ENCODE measurements at regions not wholly inside any gene's neighbourhood (a gene's known extent, or its start where the extent isn't known, plus 50 kb on each side); places are given as distances from the start of the nearest gene placed in this dataset.
A peak's percentile ranks its signal among the peaks of the same experiment; 100 is the strongest.

GRCh38 chr2:59093571-59093970, 852.4 kb upstream of the FANCL start:
- DNase-seq: no peak

DNA sequence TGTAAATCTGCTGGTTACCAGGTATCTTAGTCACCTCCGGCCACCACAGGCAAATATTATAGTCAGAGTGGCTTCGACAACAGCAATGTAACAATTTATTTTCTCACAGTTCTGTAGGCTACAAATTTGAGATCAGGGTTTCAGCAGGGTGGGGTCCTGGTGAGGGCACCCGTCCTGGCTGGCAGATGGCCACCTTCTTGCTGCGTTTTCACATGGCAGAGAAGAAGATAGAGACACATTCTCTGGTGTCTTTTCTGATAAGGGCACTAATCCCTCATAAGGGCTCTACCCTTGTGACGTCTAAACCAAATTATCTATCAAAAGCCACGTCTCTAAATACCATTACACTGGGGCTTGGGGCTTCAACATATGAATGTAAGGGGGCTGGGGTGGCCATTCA, 843.2 kb upstream of the FANCL start:
- no peak for DNase-seq

GRCh38 chr2:59083075-59083828, 842.1 kb upstream of the FANCL start:
- no peak for DNase-seq

DNA sequence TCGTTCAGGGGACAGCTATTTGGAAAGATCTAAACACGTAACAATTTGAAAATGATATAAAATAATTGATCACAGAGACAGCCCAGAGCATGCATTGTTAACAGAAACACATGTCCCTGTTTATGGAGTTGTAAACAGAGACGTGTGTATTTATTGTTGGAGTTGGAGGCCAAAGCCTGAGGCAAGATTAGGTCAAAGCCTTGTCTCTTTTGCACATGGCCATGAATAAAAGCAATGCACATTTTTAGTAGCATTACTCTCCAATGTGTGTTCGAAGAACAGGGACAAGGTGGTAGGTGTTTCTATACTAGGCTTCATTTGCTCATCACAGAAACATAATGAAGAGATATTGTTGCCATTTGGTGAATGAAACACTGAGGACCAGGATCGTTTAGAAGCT, 841.5 kb upstream of the FANCL start:
- DNase-seq: no peak

- no peak for DNase-seq
Measured at GRCh38 chr2:59080451-59081181, 839.5 kb upstream of the FANCL start.

- DNase-seq: no peak
Measured at GRCh38 chr2:59077981-59078531, 836.9 kb upstream of the FANCL start.

GRCh38 chr2:59077026-59077725, 836.1 kb upstream of the FANCL start:
- DNase-seq: no peak

DNA sequence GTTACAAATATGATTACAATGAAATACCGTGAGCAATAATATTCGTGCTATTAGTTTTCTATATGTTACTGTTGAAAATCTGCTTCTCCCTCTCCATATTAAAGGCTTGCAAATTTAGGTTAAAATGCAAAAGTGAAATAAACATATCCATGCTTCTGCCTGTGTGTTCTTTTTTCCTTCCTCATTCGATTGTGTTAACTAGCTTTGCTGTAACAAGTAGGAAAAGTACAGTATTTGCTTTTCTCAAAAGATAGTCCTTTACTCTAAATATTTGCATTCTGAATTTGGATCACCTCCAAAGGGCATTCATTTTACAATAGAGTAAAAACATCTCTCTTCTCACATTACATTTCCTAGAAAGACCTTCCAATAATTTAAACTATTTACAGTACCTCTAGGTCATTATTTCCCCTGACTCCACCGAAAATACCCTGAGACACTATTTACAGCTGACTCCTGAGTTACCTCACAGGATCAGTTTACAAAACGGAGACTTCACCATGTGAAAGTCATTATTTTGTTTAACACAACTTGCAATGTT, 835.0 kb upstream of the FANCL start:
- DNase-seq: peak; percentile 42

- no peak for DNase-seq
Measured at GRCh38 chr2:59074071-59074470, 832.9 kb upstream of the FANCL start.

- DNase-seq: no peak
Measured at GRCh38 chr2:59073286-59073685, 832.2 kb upstream of the FANCL start.

DNA sequence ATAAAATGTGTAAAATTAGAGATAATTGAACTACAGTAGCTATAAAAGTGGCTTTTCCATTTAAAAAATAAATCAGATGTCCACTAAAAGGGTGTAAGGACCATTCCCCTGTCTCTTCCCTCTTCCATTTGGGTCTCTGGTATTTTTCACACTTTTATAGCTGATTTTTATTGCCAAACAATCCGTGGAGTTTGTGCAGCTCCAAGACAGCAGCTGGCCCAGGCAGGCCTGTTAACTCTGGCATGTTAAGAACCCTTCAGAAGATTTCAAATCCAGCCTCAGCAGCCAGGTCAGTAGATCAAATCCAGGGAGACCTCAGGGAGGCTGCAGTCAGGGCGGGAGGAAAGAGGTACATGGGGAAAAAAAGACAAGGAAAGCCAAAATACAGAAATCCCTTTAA, 827.1 kb upstream of the FANCL start:
- DNase-seq: no peak

DNA sequence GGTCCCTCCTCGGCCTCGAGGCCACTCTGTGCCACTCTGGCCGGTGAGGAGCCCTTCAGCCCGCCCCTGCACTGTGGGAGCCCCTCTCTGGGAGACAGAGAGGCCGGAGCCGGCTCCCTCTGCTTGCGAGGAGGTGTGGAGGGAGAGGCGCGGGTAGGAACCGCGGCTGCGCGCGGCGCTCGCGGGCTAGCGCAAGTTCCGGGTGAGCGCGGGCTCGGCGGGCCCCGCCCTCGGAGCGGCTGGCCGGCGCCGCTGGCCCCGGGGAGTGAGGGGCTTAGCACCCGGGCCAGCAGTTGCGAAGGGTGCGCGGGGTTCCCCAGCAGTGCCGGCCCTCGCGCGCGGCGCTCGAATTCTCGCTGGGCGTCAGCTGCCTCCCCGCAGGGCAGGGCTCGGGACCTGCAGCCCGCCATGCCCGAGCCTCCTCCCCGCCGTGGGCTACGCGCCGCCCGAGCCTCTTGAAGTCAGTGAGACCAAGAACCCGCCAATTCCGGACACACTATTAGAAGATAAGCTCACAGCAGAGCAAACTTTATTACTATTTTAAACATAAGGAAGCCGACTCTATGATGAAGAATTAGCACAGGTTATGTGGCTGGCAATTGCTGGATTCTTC, 825.8 kb upstream of the FANCL start:
- no peak for DNase-seq

DNA sequence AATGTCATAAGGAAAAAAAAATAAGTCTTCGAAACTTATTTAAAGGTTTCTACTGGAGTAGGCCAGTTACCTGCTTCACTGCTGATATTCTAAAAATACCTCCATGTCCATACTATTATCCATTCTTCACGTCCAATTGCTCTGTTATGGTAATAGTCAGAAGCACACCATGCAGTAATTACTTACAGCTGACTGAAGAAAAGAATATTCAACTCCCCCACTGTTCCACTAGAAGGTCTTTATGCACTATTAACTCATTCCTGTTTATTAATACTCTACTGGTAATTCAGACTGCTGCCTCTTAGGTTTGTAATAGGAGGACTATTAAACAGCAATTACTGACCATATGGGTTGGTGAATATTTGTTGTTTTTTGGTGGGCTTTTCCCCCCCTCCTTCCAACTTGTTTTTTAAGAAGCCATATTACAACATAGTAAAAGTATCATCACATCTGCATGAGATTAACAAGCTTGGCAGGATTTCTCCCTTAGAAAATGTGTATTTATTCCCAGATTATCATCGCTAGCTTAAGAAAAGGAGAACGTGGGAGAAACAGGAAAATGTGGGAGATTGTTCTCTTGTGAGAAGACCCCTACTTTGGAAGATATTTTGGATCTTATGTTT, 806.4 kb upstream of the FANCL start:
- no peak for DNase-seq

DNA sequence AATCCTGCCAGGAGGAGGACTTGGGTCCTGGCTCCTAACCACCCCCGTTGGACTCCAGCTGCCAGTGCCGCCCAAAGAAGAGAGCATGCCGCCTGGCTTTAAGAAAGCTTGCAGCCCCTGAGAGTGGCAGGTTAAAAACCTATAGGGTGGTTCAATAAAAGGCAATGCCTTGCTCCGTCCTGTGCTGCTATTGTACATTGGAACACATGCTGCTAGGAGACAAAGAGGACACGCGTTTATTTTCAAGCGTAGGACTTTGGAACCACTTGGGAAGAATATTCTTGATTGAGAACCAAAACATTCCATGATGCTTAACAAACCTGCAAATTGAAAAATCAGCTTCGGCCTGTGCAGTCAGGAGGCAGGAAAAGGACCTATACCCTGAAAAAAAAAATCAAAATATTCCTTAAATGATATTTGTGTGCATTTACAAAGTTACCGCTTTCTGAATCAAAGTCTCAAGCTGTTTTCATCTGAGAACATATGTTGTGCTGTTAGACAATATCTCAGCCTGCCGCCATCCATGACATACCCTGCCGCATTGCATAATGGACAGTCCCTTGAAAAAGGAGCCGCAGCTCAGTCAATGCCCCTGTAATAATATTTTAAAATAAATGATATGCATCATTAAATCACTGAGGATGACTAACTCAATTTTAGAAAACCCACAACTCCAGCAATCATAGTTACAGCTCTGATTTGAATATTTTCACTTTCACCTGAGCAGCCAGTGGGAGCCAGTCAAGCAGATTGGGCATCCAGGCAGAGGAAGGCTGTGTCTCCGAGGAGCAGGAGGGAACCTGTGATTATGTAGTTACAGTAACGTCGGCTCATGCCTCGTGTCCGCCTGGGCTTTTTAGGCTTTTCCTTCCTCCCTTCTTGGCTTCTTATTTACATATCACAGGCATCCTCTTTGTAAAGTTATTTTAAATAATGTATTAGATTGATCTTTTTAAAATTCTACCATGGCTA, 805.6 kb upstream of the FANCL start:
- no peak for DNase-seq

DNA sequence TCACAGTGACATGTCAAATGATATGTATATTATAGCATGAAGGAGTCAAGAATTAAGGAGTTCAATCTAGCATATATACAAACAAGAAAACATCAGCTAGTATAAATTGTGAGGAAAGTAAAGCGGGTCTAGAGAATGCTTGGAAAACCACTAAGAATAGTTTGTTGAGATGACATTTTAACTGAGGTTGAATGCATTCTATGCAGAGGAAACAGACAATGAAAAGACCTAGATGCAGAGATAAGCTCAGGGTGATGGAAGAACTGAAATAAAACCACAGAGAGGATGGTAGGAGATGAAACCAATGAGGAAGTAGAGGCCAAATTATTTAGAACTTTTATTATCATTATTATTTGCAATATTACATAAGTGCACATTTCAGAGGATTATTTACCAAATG, 803.6 kb upstream of the FANCL start:
- DNase-seq: no peak

DNA sequence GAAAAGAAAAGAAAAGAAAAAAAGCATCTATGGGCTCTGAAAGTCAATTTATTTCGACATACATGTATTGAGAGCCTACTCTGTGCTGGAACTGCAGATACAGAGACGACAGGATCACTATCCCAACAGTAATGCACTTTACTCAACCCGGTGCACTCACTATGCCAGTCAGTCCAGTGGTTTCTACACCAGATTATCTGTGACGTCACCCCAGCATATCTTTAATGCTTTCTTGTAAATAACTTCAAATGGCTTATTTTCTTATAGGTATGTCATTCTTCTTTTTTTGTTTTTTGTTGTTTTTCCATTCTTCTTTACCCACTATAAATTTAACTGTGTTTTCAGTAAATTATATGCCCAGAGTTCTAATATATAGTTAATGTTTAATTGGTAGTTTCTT, 800.0 kb upstream of the FANCL start:
- DNase-seq: no peak

DNA sequence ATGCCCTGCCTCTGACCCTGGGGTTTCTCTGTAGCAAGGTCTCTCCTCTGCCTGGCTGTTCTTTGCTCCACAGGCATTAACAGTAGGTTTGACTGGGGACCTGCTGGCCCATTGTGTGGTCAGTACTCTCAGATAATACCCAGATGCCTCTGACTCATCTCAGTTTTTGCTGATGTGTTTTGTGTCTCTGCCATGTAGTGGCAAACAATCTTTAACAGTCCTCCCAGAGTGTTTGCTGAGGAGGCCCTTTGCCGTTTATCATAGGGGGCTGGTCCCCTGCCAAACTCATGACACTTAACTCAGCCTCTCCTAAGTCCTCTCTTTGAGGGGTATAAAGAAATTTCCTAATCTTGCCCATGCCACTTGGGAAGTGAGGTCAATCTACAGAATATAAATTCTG, 793.7 kb upstream of the FANCL start:
- DNase-seq: no peak

- no peak for DNase-seq
Measured at GRCh38 chr2:59034106-59034505, 793.0 kb upstream of the FANCL start.

DNA sequence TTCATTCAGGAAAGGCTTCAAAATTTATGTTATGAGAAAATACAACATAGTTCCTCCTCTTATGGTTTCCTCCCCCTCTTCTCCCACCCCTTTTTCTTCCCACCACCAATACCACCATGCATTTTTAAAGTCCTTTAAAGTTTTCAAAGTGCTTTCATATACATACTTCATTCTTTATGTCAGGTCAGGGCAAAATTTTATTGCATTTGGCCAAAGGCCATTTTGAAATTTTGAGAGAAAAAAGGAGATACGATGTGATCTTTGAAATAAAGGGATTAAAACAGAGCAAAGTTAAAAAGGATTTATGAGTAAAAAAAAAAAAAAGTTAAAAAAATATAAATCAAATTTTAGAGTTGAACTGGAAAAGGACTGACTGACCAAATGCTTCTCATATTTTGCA, 792.5 kb upstream of the FANCL start:
- DNase-seq: no peak

DNA sequence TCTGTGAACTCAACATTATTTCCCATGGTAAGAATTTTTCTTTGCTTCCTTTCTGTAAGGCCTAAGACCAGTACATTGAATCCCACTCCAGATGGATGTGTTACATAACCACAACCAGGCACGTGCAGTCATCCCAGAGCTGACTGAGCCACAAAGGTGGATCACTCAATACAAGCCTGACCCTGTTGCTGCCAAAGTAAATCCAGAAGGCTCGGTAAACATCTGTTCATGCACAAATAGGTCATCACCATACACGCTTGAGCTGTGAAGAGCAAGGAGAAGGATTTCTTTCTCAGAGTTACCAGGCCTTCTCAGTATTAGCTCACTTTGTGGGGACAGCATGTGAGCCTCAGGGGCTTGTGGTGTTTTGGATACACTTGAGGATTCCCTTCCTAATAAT, 791.4 kb upstream of the FANCL start:
- no peak for DNase-seq

GRCh38 chr2:59029058-59029457, 787.9 kb upstream of the FANCL start:
- DNase-seq: no peak
